Panc1 (cell line): ENCODE measurements at regions not wholly inside any gene's neighbourhood (a gene's known extent, or its start where the extent isn't known, plus 50 kb on each side); places are given as distances from the start of the nearest gene placed in this dataset.

Experiments used
- ATAC-seq: fragments of 200-7000 bp; cut with Tn5 transposase; 2 replicates; pipeline ENCODE4 v1.9.1; 2020; ENCODE audit warnings: mild to moderate bottlenecking, moderate library complexity
- BruUV-seq: library from RNA; stranded (reverse); fragments of 400-500 nt; replicated peaks from 2 replicates; lab custom pipeline; 2021; lab: Mats Ljungman, UMichigan
- CTCF ChIA-PET: fragments of 300-600 bp; sonication (Branson Sonifier 250); formaldehyde crosslinking; loops from one replicate; lab custom pipeline; 2022; ENCODE audit warnings: antibody characterized with exemption; lab: Charles Lee
- POLR2A ChIA-PET: fragments of 300-600 bp; sonication (Branson Sonifier 250); formaldehyde crosslinking; loops from one replicate; lab custom pipeline; 2022; ENCODE audit warnings: antibody characterized with exemption; lab: Charles Lee
- DNase-seq: peaks from one replicate; pipeline ENCODE4 v3.0.0-alpha.2; 2010; ENCODE audit warnings: low read depth, low spot score
- H3K27ac ChIP-seq: 2 replicates; pipeline ENCODE4 v1.5.1; 2011; ENCODE audit warnings: mild to moderate bottlenecking, low read length, inconsistent platforms
- H3K27me3 ChIP-seq: fragments of 200-500 bp; sonication (Bioruptor generic); 2 replicates; pipeline ENCODE4 v1.6.0; 2014; ENCODE audit warnings: low read length, inconsistent platforms; ENCODE audit not compliant: control insufficient read depth, insufficient read depth
- H3K36me3 ChIP-seq: fragments of 200-500 bp; sonication (Bioruptor generic); 2 replicates; pipeline ENCODE4 v1.5.1; 2014; ENCODE audit warnings: inconsistent platforms, mild to moderate bottlenecking, low read length, moderate library complexity; ENCODE audit not compliant: control insufficient read depth, insufficient read depth
- H3K4me1 ChIP-seq: 2 replicates; pipeline ENCODE4 v1.5.1; 2011; ENCODE audit warnings: inconsistent platforms, mild to moderate bottlenecking, low read length, moderate library complexity; ENCODE audit not compliant: control insufficient read depth, insufficient read depth
- H3K4me3 ChIP-seq, 2 experiments: 2 replicates each; pipeline ENCODE4 v1.5.1; 2011 to 2012; ENCODE audit warnings: low read depth in 2 of 2, low read length in 2 of 2, mild to moderate bottlenecking in 2 of 2, inconsistent platforms in 1 of 2, moderate library complexity in 1 of 2
- H3K9me3 ChIP-seq: fragments of 200-500 bp; sonication (Bioruptor generic); 2 replicates; pipeline ENCODE4 v1.5.1; 2014; ENCODE audit warnings: low read depth, mild to moderate bottlenecking, inconsistent platforms, low read length, moderate library complexity; ENCODE audit not compliant: control insufficient read depth, insufficient read depth
- POLR2AphosphoS5 ChIP-seq: IDR thresholded peaks from 2 replicates; pipeline ENCODE4 v1.6.1; 2012; ENCODE audit warnings: mild to moderate bottlenecking, low read depth, low read length, moderate library complexity
- SIN3A ChIP-seq: IDR thresholded peaks from 2 replicates; pipeline ENCODE4 v1.6.1; 2012; ENCODE audit warnings: low read depth, mild to moderate bottlenecking, low read length, moderate library complexity, borderline replicate concordance; ENCODE audit not compliant: insufficient read depth
- TCF7L2 ChIP-seq: IDR thresholded peaks from 2 replicates; pipeline ENCODE4 v1.6.1; 2011; ENCODE audit warnings: mild to moderate bottlenecking, low read depth, low read length, inconsistent platforms
- in situ Hi-C: cut with HindIII; loops from 2 replicates; pipeline ENCODE4 v1.10.0; 2016; ENCODE audit warnings: low sequenced_read_pairs, low pct_unique_long_range_greater_than_20kb
- intact Hi-C: fragments of 100-400 bp; cut with micrococcal nuclease; formaldehyde crosslinking; loops from one replicate; pipeline ENCODE4 v1.10.0; 2022; ENCODE audit not compliant: unreplicated experiment
- TF ChIP-seq, protein P1 (sequence below), 2 experiments: IDR thresholded peaks; 2 replicates each; pipeline ENCODE4 v1.6.1; 2011 to 2012; ENCODE audit warnings: low read depth in 2 of 2, control low read depth in 1 of 2, low read length in 1 of 2, mild to moderate bottlenecking in 1 of 2, moderate library complexity in 1 of 2; ENCODE audit not compliant: insufficient read depth in 1 of 2
- TF ChIP-seq, protein P2 (sequence below): fragments of 450-650 bp; IDR thresholded peaks from 2 replicates; pipeline ENCODE4 v1.5.1; 2017; ENCODE audit warnings: mild to moderate bottlenecking

DNA sequence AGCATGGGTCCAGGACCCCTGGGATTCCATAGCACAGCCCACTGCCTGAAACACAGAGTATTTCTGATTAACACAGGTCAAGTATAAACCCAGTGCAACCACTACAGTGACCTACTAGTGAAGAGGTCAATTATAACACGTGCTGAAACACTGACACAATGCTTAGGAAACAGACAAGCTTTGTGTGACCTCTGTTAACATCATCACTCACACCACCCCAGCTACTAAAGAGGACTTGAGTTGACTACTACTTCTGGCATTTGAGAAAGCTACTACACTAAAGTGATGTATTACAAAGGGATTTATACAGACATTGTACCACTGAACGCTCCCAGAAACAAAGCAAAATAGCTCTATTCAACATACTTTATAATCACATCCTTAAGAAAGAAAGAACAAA is 1935.9 kb upstream of the PCDH20 start:
- Histone ChIP-seq H3K27me3 (no peaks in the 10 kb centered on the region), H3K4me1 (no peaks in the 10 kb centered on the region), H3K9me3 (no peaks in the 10 kb centered on the region), H3K27ac (no peak overlapping the region), H3K36me3 (no peaks in the 10 kb centered on the region), H3K4me3 (no peak overlapping the region)
- no peak for ATAC-seq
- in situ Hi-C loops (no loop called here), intact Hi-C loops (no loop called here)
- ChIA-PET CTCF (no interaction called here), POLR2A (no interaction called here)
- no peak for TF ChIP-seq TCF7L2
- TF ChIP-seq, protein P1, sequence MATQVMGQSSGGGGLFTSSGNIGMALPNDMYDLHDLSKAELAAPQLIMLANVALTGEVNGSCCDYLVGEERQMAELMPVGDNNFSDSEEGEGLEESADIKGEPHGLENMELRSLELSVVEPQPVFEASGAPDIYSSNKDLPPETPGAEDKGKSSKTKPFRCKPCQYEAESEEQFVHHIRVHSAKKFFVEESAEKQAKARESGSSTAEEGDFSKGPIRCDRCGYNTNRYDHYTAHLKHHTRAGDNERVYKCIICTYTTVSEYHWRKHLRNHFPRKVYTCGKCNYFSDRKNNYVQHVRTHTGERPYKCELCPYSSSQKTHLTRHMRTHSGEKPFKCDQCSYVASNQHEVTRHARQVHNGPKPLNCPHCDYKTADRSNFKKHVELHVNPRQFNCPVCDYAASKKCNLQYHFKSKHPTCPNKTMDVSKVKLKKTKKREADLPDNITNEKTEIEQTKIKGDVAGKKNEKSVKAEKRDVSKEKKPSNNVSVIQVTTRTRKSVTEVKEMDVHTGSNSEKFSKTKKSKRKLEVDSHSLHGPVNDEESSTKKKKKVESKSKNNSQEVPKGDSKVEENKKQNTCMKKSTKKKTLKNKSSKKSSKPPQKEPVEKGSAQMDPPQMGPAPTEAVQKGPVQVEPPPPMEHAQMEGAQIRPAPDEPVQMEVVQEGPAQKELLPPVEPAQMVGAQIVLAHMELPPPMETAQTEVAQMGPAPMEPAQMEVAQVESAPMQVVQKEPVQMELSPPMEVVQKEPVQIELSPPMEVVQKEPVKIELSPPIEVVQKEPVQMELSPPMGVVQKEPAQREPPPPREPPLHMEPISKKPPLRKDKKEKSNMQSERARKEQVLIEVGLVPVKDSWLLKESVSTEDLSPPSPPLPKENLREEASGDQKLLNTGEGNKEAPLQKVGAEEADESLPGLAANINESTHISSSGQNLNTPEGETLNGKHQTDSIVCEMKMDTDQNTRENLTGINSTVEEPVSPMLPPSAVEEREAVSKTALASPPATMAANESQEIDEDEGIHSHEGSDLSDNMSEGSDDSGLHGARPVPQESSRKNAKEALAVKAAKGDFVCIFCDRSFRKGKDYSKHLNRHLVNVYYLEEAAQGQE (IDR thresholded peaks at IDR 0.05; ENCODE audit: insufficient read depth in 1 of 2, low read depth in 2 of 2, low read length in 1 of 2), result no peak
- TF ChIP-seq POLR2AphosphoS5, result no peak
- TF ChIP-seq, protein P2, sequence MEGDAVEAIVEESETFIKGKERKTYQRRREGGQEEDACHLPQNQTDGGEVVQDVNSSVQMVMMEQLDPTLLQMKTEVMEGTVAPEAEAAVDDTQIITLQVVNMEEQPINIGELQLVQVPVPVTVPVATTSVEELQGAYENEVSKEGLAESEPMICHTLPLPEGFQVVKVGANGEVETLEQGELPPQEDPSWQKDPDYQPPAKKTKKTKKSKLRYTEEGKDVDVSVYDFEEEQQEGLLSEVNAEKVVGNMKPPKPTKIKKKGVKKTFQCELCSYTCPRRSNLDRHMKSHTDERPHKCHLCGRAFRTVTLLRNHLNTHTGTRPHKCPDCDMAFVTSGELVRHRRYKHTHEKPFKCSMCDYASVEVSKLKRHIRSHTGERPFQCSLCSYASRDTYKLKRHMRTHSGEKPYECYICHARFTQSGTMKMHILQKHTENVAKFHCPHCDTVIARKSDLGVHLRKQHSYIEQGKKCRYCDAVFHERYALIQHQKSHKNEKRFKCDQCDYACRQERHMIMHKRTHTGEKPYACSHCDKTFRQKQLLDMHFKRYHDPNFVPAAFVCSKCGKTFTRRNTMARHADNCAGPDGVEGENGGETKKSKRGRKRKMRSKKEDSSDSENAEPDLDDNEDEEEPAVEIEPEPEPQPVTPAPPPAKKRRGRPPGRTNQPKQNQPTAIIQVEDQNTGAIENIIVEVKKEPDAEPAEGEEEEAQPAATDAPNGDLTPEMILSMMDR, result no peak
- TF ChIP-seq SIN3A, result no peak
- no TSS peak for BruUV-seq
- DNase-seq, result no peak

DNA sequence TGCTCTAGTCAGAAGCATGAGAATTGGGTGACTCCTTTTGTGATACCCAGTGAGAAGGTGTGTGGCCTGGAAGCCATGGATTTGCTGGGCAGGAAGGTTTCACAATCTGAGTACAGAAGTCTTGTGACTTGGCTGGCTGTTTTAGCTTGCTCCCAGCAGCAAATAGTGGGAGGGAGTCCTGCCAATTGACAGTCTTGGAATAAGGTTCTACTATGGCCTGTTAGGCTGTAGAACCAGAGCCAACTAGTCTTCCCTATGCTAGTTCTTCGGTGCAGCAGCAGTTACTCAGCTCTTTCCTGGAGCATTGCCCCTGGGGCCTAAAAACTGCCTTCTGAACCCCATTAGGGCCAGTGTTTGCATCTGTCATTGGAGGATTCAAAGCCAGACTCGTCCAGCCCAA is 1935.4 kb upstream of the PCDH20 start:
- Histone ChIP-seq H3K9me3 (no peaks in the 10 kb centered on the region), H3K4me1 (no peaks in the 10 kb centered on the region; the same call in 1 of the 2 replicates), H3K27me3 (no peaks in the 10 kb centered on the region), H3K4me3 (no peak overlapping the region), H3K27ac (no peak overlapping the region), H3K36me3 (no peaks in the 10 kb centered on the region)
- ChIA-PET POLR2A (no interaction called here), CTCF (no interaction called here)
- TF ChIP-seq POLR2AphosphoS5 (no peak), SIN3A (no peak), TCF7L2 (no peak)
- TF ChIP-seq, protein P2, result no peak
- TF ChIP-seq, protein P1 (IDR thresholded peaks at IDR 0.05; ENCODE audit: insufficient read depth in 1 of 2, low read depth in 2 of 2, low read length in 1 of 2), result no peak
- intact Hi-C loops, result no loop called here
- no TSS peak for BruUV-seq
- ATAC-seq (no peak), DNase-seq (no peak)
- in situ Hi-C loops, result no loop called here
